K562 (cell line): ENCODE measurements at regions not wholly inside any gene's neighbourhood (a gene's known extent, or its start where the extent isn't known, plus 50 kb on each side); places are given as distances from the start of the nearest gene placed in this dataset.

Experiments used
- ATAC-seq: fragments of 200-7000 bp; cut with Tn5 transposase; 3 replicates; pipeline ENCODE4 v1.9.1; 2020; ENCODE audit warnings: moderate library complexity
- BruUV-seq: library from RNA; stranded (reverse); fragments of 400-500 nt; replicated peaks from 2 replicates; lab custom pipeline; 2021; lab: Mats Ljungman, UMichigan
- CTCF ChIA-PET: fragments of 300-600 bp; formaldehyde crosslinking; extraction: SDS; loops from one replicate; lab custom pipeline; 2021; ENCODE audit warnings: low intra/inter-chr PET ratio; lab: Yijun Ruan, JAX
- POLR2A ChIA-PET: fragments of 300-600, 350-650 bp; sonication (Branson Sonifier 250); formaldehyde crosslinking; extraction: SDS; loops from one replicate; lab custom pipeline; 2021; ENCODE audit warnings: antibody characterized with exemption, inconsistent platforms; lab: Yijun Ruan, JAX
- DNase-seq, 4 experiments: peaks; one replicate each; pipeline versions ENCODE4 v3.0.0 to v3.0.0-alpha.2; 2011 to 2018; ENCODE audit warnings: low spot score in 3 of 4, mixed read lengths in 3 of 4; ENCODE audit errors: extremely low read depth in 1 of 4
- FAIRE-seq: peaks from 2 replicates; lab custom pipeline; 2011; peaks lifted over from hg19 to GRCh38; lab: Jason Lieb, UNC
- H2AFZ ChIP-seq: 2 replicates; pipeline ENCODE4 v1.6.0; 2011; ENCODE audit warnings: low read depth, low read length, control low read depth, inconsistent platforms
- H3K27ac ChIP-seq: fragments of 200-600 bp; 3 replicates; pipeline ENCODE4 v1.8.0; 2011; ENCODE audit warnings: low read depth, mild to moderate bottlenecking, control low read depth, inconsistent platforms, low read length, moderate library complexity, mixed read lengths; ENCODE audit errors: extremely low read depth
- H3K27me3 ChIP-seq, 2 experiments: fragments of 300-600 bp in 1 of 2; 2 replicates in 1 of 2; 3 replicates in 1 of 2; pipeline versions ENCODE4 v1.6.0 to v1.8.0; 2011; ENCODE audit warnings: inconsistent platforms in 2 of 2, low read length in 2 of 2, mild to moderate bottlenecking in 1 of 2, mixed read lengths in 1 of 2, moderate library complexity in 1 of 2; ENCODE audit not compliant: control insufficient read depth in 2 of 2, insufficient read depth in 2 of 2
- H3K36me3 ChIP-seq: fragments of 300-600 bp; 3 replicates; pipeline ENCODE4 v1.8.0; 2011; ENCODE audit warnings: mild to moderate bottlenecking, low read length, inconsistent platforms; ENCODE audit not compliant: control insufficient read depth, insufficient read depth
- H3K4me1 ChIP-seq, 2 experiments: fragments of 200-600 bp in 1 of 2; replicated peaks in 1 of 2; 2 replicates in 1 of 2; 3 replicates in 1 of 2; pipeline versions ENCODE4 v1.5.1 to v1.8.0; 2011; ENCODE audit warnings: inconsistent platforms in 2 of 2, low read length in 2 of 2, mild to moderate bottlenecking in 1 of 2, mixed read lengths in 1 of 2, moderate library complexity in 1 of 2; ENCODE audit not compliant: control insufficient read depth in 2 of 2, insufficient read depth in 2 of 2
- H3K4me2 ChIP-seq: 2 replicates; pipeline ENCODE4 v1.6.1; 2011; ENCODE audit warnings: low read length, control low read depth, inconsistent platforms, mixed read lengths; ENCODE audit not compliant: insufficient read depth
- H3K4me3 ChIP-seq: fragments of 200-600 bp; sonication (generic), shearing (Covaris generic); 2 replicates; pipeline ENCODE4 v1.5.1; 2016; ENCODE audit warnings: control low read depth, inconsistent platforms
- H3K79me2 ChIP-seq: fragments of 200-600 bp; 3 replicates; pipeline ENCODE4 v1.8.0; 2011; ENCODE audit warnings: low read length, inconsistent platforms; ENCODE audit not compliant: control insufficient read depth, insufficient read depth
- H3K9ac ChIP-seq, 2 experiments: 2 replicates each; pipeline versions ENCODE4 v1.6.0 to v1.6.1; 2011; ENCODE audit warnings: low read depth in 2 of 2, low read length in 2 of 2, control low read depth in 1 of 2, inconsistent platforms in 1 of 2, mild to moderate bottlenecking in 1 of 2, mixed read lengths in 1 of 2; ENCODE audit not compliant: insufficient read depth in 1 of 2
- H3K9me1 ChIP-seq: one replicate; pipeline ENCODE4 v1.6.0; 2011; ENCODE audit warnings: inconsistent platforms, mild to moderate bottlenecking, low read length, moderate library complexity; ENCODE audit not compliant: control insufficient read depth, insufficient read depth
- H3K9me3 ChIP-seq: replicated peaks from 2 replicates; pipeline ENCODE4 v1.5.1; 2011; ENCODE audit warnings: low read depth, low read length, inconsistent platforms; ENCODE audit not compliant: control insufficient read depth, insufficient read depth
- H4K20me1 ChIP-seq: replicated peaks from 2 replicates; pipeline ENCODE4 v1.6.1; 2011; ENCODE audit warnings: low read length, inconsistent platforms, mixed read lengths; ENCODE audit not compliant: control insufficient read depth, insufficient read depth
- CBX8 ChIP-seq: fragments of 200-600 bp; sonication (generic); IDR thresholded peaks from 2 replicates; pipeline ENCODE4 v1.6.1; 2012; ENCODE audit warnings: borderline replicate concordance, mixed run types, low read depth, mild to moderate bottlenecking, moderate library complexity, mixed read lengths, low read length, control low read depth, inconsistent platforms; ENCODE audit not compliant: poor library complexity, severe bottlenecking; ENCODE audit errors: extremely low read depth
- CEBPB ChIP-seq: fragments of 450-650 bp; IDR thresholded peaks from 2 replicates; pipeline ENCODE4 v1.6.1; 2016; ENCODE audit warnings: missing genetic modification characterization, missing compliant biosample characterization
- CEBPG ChIP-seq, 3 experiments: fragments of 200-800 bp in 1 of 3; sonication (Bioruptor generic) in 1 of 3; sonication (generic) in 1 of 3; formaldehyde crosslinking in 1 of 3; IDR thresholded peaks in 2 of 3; conservative IDR thresholded peaks in 1 of 3; 2 replicates each; pipeline versions ENCODE4 v1.6.1 to v1.8.0; 2016 to 2022; ENCODE audit warnings: missing compliant biosample characterization in 2 of 3, missing genetic modification characterization in 2 of 3, mild to moderate bottlenecking in 1 of 3, missing genetic modification reagents in 1 of 3
- ETS1 ChIP-seq: conservative IDR thresholded peaks from 2 replicates; pipeline ENCODE4 v1.6.1; 2011; ENCODE audit warnings: low read depth, mild to moderate bottlenecking, low read length; ENCODE audit not compliant: control insufficient read depth
- HMBOX1 ChIP-seq: sonication (generic); IDR thresholded peaks from 2 replicates; pipeline ENCODE4 v1.6.1; 2016
- POLR2B ChIP-seq: fragments of 450-650 bp; IDR thresholded peaks from 2 replicates; pipeline ENCODE4 v1.6.1; 2018; ENCODE audit warnings: low read depth; ENCODE audit not compliant: partially characterized antibody
- PPARD ChIP-seq: fragments of 250-450 bp; sonication (Bioruptor Pico); IDR thresholded peaks from 2 replicates; pipeline ENCODE4 v1.8.0; 2022; ENCODE audit warnings: inconsistent platforms, mild to moderate bottlenecking, moderate library complexity
- RHOXF2B ChIP-seq: fragments of 250-450 bp; sonication (Bioruptor Pico); conservative IDR thresholded peaks from 2 replicates; pipeline ENCODE4 v1.5.1; 2021
- SAFB2 ChIP-seq: fragments of 200-400 bp; formaldehyde crosslinking; IDR thresholded peaks from 2 replicates; pipeline ENCODE4 v1.6.1; 2018; ENCODE audit warnings: borderline replicate concordance, low read length, low read depth, moderate library complexity; ENCODE audit not compliant: severe bottlenecking
- SNIP1 ChIP-seq: fragments of 450-650 bp; IDR thresholded peaks from 2 replicates; pipeline ENCODE4 v1.7.1; 2017; ENCODE audit warnings: low read depth, mild to moderate bottlenecking
- SP2 ChIP-seq: IDR thresholded peaks from 2 replicates; pipeline ENCODE4 v1.6.1; 2011; ENCODE audit warnings: mild to moderate bottlenecking, low read depth, low read length, moderate library complexity; ENCODE audit not compliant: poor library complexity, severe bottlenecking; ENCODE audit errors: extremely low read depth
- ZSCAN29 ChIP-seq: fragments of 450-650 bp; IDR thresholded peaks from 2 replicates; pipeline ENCODE4 v1.6.1; 2017
- in situ Hi-C: fragments of 300-500 bp; cut with MboI; formaldehyde crosslinking; loops from 4 replicates; pipeline ENCODE4 v1.15.0; 2018; ENCODE audit warnings: inconsistent platforms, mixed read lengths
- intact Hi-C: fragments of 100-400 bp; cut with micrococcal nuclease; formaldehyde crosslinking; loops from 2 replicates; pipeline ENCODE4 v1.14.2; 2022
- TF ChIP-seq, protein P1 (sequence below): sonication (generic); formaldehyde crosslinking; IDR thresholded peaks from 2 replicates; pipeline ENCODE4 v1.8.1; 2022; ENCODE audit warnings: missing genetic modification reagents

GRCh38 chr6:86537292-86537861 is 400.0 kb upstream of the HTR1E start (continued):
- TF ChIP-seq CBX8 (no peak), POLR2B (no peak), SNIP1 (no peak), RHOXF2B (CRISPR knock-in tag) (no peak)
- TF ChIP-seq, protein P1, sequence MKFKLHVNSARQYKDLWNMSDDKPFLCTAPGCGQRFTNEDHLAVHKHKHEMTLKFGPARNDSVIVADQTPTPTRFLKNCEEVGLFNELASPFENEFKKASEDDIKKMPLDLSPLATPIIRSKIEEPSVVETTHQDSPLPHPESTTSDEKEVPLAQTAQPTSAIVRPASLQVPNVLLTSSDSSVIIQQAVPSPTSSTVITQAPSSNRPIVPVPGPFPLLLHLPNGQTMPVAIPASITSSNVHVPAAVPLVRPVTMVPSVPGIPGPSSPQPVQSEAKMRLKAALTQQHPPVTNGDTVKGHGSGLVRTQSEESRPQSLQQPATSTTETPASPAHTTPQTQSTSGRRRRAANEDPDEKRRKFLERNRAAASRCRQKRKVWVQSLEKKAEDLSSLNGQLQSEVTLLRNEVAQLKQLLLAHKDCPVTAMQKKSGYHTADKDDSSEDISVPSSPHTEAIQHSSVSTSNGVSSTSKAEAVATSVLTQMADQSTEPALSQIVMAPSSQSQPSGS (CRISPR knock-in tag) = no peak

- Histone ChIP-seq H3K36me3 (no peaks in the 10 kb centered on the region), H3K9me1 (no peaks in the 10 kb centered on the region), H4K20me1 (no peaks in the 10 kb centered on the region), H3K4me1 (no peaks in the 10 kb centered on the region), H3K4me2 (no peak overlapping the region), H3K4me3 (no peak overlapping the region), H3K9me3 (no peaks in the 10 kb centered on the region), H2AFZ (no peak overlapping the region), H3K79me2 (no peaks in the 10 kb centered on the region), H3K27ac (no peak overlapping the region)
- DNase-seq = no peak
- CTCF ChIA-PET = no interaction called here
- no TSS peak for BruUV-seq
- no peak for FAIRE-seq
- no peak for ATAC-seq
- POLR2A ChIA-PET = no interaction called here
- intact Hi-C loops = no loop called here
- in situ Hi-C loops = no loop called here
- TF ChIP-seq SP2 (no peak), ZSCAN29 (no peak), CEBPG (CRISPR knock-in tag; IDR thresholded peaks at IDR 0.05) (no peak), CEBPG (tag; conservative IDR thresholded peaks at IDR 0.05 in 1 of 2, IDR thresholded peaks at IDR 0.05 in 1 of 2) (peak in 1 of 2 experiments; percentile 75; a peak in 2 of 4 replicates), HMBOX1 (no peak), ETS1 (no peak), PPARD (CRISPR knock-in tag) (no peak), SAFB2 (no peak), CEBPB (peak; percentile 51)
- TF ChIP-seq, all 486 proteins: peak for 2
- Histone ChIP-seq H3K9ac (no peak overlapping the region), H3K27me3 (no peaks in the 10 kb centered on the region)
Observed at GRCh38 chr6:86536121-86536520, 401.2 kb upstream of the HTR1E start.
